LNCaP clone FGC (cell line): ENCODE measurements at regions not wholly inside any gene's neighbourhood (a gene's known extent, or its start where the extent isn't known, plus 50 kb on each side); places are given as distances from the start of the nearest gene placed in this dataset.
A peak's percentile ranks its signal among the peaks of the same experiment; 100 is the strongest.

Experiments
- DNase-seq: peaks from one replicate; pipeline ENCODE4 v3.0.0-alpha.2; 2011; ENCODE audit warnings: low read depth
- H3K4me3 ChIP-seq: 2 replicates; pipeline ENCODE4 v1.5.1; 2011; ENCODE audit warnings: mild to moderate bottlenecking, low read depth, low read length, control low read depth
- TF ChIP-seq, protein P1 (sequence below): IDR thresholded peaks from 2 replicates; pipeline ENCODE4 v1.5.1; 2012; ENCODE audit warnings: mild to moderate bottlenecking; ENCODE audit not compliant: control insufficient read depth, insufficient read depth; ENCODE audit errors: extremely low read depth

- H3K4me3 ChIP-seq = no peak overlapping the region
- DNase-seq = no peak
- TF ChIP-seq, protein P1, sequence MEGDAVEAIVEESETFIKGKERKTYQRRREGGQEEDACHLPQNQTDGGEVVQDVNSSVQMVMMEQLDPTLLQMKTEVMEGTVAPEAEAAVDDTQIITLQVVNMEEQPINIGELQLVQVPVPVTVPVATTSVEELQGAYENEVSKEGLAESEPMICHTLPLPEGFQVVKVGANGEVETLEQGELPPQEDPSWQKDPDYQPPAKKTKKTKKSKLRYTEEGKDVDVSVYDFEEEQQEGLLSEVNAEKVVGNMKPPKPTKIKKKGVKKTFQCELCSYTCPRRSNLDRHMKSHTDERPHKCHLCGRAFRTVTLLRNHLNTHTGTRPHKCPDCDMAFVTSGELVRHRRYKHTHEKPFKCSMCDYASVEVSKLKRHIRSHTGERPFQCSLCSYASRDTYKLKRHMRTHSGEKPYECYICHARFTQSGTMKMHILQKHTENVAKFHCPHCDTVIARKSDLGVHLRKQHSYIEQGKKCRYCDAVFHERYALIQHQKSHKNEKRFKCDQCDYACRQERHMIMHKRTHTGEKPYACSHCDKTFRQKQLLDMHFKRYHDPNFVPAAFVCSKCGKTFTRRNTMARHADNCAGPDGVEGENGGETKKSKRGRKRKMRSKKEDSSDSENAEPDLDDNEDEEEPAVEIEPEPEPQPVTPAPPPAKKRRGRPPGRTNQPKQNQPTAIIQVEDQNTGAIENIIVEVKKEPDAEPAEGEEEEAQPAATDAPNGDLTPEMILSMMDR = no peak
Observed at GRCh38 chr1:98437011-98437410, 224.5 kb upstream of the SNX7 start.

GRCh38 chr1:98429965-98430443 is 231.5 kb upstream of the SNX7 start:
- DNase-seq = peak; percentile 95
- TF ChIP-seq, protein P1 = no peak
- H3K4me3 ChIP-seq = no peak overlapping the region

- no peak for DNase-seq
- no peak overlapping the region for H3K4me3 ChIP-seq
- TF ChIP-seq, protein P1 = no peak
Observed at GRCh38 chr1:98428864-98429263, 232.7 kb upstream of the SNX7 start.

DNA sequence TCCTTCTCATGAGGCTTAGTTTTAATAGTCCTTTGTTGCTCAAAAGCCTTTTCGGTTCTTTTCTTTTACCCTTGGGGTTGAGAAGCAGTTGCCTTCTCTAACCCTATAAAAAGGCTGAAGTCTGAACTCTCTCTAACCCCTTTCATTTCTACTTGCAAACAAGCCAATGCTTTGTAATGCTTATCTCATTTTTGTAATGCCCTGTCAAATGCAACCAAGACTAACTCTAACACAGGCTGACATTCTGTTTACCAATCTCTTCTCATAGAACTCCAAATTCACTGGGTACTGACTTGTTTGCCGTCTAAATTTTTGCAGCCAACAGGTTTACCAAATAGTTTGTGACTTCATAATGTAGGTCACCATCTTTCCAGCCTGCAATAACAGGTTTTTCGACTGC is 233.9 kb upstream of the SNX7 start:
- DNase-seq = no peak
- no peak overlapping the region for H3K4me3 ChIP-seq
- TF ChIP-seq, protein P1 = no peak

- DNase-seq = no peak
- H3K4me3 ChIP-seq = no peak overlapping the region
- TF ChIP-seq, protein P1 = no peak
Observed at GRCh38 chr1:98426092-98426491, 235.4 kb upstream of the SNX7 start.

GRCh38 chr1:98422816-98423215 is 238.7 kb upstream of the SNX7 start:
- no peak for DNase-seq
- TF ChIP-seq, protein P1 = no peak
- no peak overlapping the region for H3K4me3 ChIP-seq

DNA sequence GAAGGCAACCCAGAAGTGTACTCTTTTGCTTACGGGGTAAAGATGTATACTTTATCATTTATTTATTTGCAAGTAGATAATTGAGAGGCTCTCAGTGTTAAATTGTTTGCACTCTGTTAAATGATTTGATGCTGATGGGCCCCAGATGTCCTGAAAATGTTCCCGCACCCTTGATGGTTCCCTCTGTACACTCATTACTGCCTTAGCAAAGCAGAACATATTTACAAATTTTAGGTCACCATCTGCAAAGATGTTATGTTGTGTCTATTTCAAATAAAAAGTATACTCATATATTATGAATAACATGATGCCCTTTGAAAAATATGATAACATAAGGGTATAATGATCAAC is 240.5 kb upstream of the SNX7 start:
- TF ChIP-seq, protein P1 = no peak
- DNase-seq = no peak

More for the DNA sequence above, 240.5 kb upstream of the SNX7 start:
- no peak overlapping the region for H3K4me3 ChIP-seq
